DMS114 treated with DMSO at 0.1 percent for 48 hours (cell line): ENCODE measurements at regions not wholly inside any gene's neighbourhood (a gene's known extent, or its start where the extent isn't known, plus 50 kb on each side); places are given as distances from the start of the nearest gene placed in this dataset.
A peak's percentile ranks its signal among the peaks of the same experiment; 100 is the strongest.

Experiments
- DNase-seq: peaks from one replicate; lab custom pipeline; 2025; ENCODE audit not compliant: unreplicated experiment; lab: John Stamatoyannopoulos, UW

- DNase-seq, result no peak
These were observed 62.9 kb downstream of the NHLRC3 start for GRCh38 chr13:39100996-39101738.

GRCh38 chr13:39102981-39103490 is 64.8 kb downstream of the NHLRC3 start:
- no peak for DNase-seq

DNA sequence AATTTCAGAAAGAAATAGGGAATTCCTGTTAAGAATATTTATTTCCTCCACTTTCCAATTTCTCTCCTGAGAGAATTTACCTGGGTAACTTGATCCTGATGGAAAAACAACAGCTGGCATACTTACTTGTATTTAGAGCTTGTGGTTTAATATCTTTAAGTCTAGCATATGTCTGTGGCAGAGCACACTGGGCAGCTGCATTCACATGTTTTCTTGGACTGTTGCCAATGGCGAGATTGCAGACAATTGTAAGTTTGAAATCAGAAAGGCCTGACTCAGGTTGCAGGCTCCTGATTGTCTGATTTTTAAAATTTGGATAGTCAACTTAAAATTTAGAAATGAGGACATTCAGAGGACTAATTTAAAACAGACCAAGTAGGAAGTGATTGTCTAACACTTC is 66.9 kb downstream of the NHLRC3 start:
- DNase-seq, result no peak

DNA sequence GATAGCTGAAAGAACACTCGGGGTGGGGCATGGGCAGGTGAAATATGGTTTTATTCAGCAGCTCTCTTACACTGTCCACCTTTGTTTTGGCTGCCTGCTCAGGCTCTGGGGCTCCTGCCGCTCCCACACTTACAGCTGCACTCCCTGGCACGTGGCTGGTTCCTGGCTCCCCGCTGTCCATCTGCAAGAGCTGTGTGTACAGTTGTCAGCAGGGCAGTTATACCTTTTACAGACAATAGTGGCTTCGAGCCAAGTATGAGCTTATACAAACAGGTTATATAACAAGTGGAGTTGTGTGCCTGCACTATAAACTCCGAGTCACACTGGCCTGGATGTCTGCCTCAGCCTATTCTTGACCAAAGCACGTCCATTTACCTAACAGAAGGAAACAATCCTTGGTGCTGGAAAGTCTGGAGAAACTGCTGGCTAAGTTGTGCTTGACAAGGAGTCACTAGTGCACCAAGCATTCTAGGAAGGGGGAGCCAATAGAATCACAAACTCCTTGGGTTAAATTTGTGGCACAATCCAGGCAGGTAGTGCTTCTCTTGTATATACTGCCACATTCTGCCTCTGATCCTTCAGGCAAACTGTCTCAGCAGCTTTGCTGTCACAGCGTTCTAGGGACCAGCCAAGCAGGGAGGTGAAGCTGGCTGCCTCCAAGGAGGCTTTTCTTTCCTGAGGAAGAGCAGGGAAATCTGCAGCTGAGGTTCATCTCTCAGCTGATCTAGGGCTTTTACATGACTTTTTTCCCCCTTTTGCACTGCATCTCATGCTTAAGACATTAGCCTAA is 68.2 kb downstream of the NHLRC3 start:
- no peak for DNase-seq

DNA sequence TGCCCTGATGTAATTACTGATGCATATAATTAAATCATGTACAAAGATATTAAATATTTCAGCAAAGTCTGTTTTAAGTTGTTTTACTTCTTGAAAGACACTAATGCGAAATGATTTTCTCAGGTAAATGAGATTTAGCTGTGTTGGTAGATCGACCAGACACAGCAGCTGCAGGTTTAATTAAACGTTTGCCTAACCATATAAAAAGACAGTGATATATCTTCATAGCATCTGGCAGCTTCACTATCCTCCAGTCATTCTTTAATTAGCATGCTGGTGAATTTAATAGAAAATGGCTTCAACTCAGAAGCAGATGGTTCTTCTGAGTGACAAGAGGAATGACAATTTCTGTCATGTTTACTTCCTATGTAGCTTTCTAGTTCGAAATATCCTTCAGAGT is 69.3 kb downstream of the NHLRC3 start:
- DNase-seq, result no peak

DNA sequence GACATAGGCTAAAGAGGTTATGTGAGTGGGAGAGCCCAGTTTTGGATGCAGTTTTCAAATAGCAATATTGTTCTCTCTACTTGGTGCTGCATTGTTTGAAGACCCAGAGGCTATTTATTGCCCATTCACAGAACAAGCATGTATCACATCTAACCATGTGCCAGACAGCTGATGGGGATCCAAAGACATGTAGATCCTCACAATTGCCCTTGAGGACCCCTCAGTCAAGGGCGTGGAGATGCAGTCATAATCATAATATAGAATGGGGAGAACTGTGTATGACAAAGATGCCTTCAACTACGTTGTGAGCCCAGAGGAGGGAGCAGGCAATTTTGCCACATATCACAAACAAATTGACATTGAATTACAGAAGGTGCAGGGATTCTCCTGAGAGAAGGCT is 70.5 kb downstream of the NHLRC3 start:
- no peak for DNase-seq

- DNase-seq, result no peak
These were observed 72.4 kb downstream of the NHLRC3 start for GRCh38 chr13:39110518-39111097.

DNA sequence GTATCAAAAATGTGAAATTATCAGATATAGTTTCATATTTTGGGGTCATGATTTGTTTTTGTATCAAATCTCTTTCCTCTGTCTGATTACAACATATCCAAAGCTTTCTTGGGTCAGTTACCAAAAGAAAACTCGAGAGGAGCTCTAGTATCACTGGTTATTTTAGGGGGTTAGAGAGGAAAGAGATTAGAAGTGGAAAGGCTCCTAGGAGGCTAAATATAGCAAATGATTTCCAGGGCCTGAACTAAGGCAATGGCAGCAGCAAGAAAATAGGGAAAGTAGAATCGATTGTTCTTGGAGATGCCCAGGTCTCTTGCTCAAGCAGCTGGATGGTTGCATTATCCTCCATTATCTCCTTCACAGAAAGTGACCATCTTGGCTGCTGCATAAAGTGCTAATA is 72.9 kb downstream of the NHLRC3 start:
- DNase-seq, result no peak

DNA sequence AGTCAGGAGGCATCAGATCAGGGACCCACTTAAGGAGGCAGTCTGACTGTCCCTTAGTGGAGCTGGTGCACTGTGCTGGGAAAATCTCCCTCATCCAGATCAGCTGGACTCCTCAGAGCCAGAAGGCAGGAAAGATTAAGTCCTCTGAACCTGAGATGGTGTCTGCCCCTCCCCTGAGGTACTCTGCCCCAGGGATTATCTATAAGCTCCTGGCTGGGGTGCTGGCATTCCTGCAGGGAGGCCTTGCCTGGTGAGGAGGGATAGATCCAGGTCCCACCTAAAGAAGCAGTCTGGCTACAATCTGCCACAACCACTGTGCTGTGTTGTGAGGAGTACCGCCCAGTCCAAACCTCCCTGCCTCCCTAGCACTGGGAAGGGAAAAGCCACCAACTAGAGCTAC is 81.2 kb downstream of the NHLRC3 start:
- no peak for DNase-seq

DNA sequence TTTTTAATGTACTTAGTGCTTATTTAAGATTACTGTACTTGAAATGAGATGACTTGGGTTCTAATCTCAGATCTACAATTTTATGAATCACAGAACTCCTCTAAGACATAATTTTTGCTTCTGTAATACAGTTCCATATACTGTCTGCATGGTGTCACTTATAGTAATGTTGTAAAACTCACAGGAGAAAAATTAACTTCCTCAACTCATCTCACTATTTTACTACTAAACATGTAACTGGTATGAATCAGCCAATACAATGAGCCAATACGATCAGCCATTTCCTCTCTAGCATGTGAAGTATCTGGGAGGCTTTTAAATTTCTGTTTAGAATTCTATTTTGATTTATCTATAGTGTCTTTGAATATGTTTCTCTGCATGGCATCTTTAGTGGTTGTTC is 85.3 kb downstream of the NHLRC3 start:
- no peak for DNase-seq

DNA sequence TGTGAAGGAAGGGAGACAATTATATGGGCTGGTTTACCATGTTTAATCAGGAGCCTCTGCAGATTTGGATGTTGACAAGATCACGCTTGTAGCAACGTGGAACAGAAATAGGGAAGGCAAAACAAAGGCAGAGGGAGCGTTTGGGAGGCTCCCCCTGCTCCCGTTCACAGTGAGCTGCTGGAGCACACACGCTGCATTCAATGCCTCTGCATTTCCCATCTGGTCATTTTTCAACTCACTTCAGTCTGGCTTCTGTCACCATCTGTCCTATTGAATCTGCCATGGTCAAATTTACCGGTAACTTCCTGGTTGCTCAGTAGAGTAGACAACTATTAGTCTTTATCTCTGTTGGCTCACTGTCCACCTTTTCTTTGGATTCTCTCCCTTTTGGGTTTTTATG is 91.0 kb downstream of the NHLRC3 start:
- DNase-seq, result no peak

DNA sequence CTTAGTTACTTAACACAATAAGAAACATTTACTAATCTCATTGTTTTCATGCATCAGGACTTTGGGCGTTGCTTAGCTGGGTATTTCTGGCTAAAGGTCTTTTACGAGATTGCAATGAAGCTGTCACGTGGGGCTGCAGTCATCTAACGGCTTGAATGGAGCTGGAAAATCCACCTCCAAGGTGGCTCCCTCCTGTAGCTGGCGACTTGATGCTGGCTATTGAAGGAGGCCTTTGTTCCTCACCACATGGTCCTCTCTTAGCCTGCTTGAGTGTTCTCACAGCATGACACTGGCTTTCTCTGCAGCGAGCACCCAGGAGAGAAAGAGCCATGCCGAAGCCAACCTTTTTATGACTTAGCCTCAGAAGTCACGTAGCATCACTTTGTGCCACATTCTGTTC is 92.0 kb downstream of the NHLRC3 start:
- no peak for DNase-seq

DNA sequence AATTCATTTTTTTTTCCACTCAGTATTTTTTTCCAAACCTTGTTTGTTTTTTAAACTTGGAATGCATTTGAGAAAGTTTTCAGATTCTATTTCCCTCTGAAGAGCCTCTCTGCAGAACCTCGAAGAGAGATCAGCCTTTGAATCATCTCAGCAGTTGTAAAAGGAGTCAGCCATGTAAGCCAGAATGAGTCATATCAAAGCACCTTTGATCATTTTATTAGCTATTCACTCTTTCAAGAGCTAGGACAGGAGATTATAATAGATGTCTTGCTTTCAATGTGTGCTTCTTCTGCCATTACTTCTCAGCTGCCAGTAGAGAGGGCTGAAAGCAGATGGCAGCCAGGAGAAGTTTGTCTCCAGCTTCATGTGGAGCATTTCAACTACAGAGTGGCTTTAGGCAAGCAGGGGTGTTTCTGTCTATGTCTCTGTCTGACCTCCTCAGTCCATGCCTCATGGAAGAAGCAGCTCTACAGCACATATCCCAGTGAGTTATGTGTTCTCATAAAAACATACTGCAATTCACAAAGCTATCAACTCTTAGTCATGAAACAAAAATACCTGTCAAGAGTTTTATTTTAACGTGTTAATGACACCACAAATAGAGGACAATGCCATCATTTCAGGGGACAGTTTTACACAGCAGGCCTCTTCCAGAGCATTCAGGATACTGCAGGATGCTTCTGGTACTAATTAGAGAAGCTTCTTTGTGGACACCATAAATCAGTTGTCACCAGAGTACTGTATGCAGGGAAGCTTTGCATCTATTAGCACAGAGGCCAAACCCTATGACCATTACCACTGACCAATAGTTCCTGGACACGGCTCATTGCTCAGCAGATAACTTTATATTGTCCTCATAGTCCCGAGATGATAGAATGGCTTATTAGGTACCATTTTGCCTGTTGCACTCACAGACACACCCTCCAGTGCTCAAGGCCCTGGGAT is 94.3 kb downstream of the NHLRC3 start:
- DNase-seq, result no peak

- DNase-seq, result no peak
These were observed 95.5 kb downstream of the NHLRC3 start for GRCh38 chr13:39133781-39134180.

DNA sequence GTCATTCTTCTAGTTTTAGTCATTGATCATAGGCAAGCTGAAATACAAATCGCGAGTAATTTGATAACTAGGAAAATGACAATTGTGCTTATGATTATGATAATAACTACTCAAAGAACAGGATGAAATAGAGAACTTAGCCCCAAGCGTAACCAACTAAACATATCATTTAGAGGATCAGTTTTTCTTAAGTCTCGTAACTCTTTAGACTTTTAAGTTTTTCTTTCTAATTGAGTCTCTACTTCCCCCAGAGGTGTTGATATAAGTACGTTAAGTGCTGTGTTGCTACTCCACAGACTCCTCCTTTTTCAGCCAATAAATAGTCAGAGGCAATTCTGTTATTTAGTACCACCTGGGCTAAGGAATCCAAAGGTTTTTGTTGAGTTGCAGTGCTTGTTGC is 96.3 kb downstream of the NHLRC3 start:
- DNase-seq, result no peak

DNA sequence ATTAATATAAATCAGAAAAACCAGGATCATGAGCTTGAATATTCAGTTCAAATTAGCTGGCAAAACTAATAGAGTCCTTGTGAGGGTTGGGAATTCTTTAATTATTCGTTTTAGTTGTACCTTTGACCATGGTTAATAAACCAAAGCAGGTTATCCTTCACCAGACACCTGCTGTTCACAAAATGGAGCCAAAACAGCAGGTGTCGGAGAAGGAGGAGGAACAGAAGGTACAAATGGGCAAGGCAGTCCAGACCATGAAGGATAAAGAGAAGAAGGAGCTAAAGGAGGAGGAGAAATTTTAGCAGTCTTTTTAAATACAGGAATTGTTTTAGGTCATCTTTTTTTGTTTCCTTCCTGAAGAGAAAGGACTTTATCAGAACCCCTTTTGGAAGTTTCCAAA is 106.1 kb downstream of the NHLRC3 start:
- no peak for DNase-seq

- DNase-seq, result peak; percentile 3
These were observed 106.8 kb downstream of the NHLRC3 start for GRCh38 chr13:39144941-39145533.

- no peak for DNase-seq
These were observed 110.3 kb downstream of the NHLRC3 start for GRCh38 chr13:39148513-39148961.

DNA sequence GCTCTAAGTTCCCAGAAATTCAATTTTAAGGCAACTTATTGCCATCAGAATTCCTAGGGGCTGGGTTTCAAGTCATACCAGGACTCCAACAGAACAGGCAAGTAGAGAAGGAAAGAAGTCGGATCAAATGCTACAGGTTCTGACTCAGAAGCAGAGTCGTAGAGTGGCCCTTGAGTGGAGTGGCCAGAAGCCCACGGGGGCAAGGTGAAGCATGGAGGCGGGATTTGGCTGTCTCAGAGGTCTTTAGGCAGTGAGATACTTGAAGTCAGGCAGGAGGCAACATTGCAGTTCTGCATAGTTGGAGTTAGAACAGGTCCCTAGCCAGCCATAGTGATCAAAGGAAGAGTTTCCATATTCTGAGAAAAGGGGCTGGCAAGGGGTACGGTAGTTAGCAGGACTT is 111.6 kb downstream of the NHLRC3 start:
- no peak for DNase-seq

GRCh38 chr13:39154041-39154440 is 115.8 kb downstream of the NHLRC3 start:
- no peak for DNase-seq
